ENCODE measurements at regions not wholly inside any gene's neighbourhood (a gene's known extent, or its start where the extent isn't known, plus 50 kb on each side); places are given as distances from the start of the nearest gene placed in this dataset.
"Not testable (repeated sequence)": the region's sequence is repeated elsewhere in the genome, so short reads cannot be mapped to it uniquely, and the experiment has no call there.

DNA sequence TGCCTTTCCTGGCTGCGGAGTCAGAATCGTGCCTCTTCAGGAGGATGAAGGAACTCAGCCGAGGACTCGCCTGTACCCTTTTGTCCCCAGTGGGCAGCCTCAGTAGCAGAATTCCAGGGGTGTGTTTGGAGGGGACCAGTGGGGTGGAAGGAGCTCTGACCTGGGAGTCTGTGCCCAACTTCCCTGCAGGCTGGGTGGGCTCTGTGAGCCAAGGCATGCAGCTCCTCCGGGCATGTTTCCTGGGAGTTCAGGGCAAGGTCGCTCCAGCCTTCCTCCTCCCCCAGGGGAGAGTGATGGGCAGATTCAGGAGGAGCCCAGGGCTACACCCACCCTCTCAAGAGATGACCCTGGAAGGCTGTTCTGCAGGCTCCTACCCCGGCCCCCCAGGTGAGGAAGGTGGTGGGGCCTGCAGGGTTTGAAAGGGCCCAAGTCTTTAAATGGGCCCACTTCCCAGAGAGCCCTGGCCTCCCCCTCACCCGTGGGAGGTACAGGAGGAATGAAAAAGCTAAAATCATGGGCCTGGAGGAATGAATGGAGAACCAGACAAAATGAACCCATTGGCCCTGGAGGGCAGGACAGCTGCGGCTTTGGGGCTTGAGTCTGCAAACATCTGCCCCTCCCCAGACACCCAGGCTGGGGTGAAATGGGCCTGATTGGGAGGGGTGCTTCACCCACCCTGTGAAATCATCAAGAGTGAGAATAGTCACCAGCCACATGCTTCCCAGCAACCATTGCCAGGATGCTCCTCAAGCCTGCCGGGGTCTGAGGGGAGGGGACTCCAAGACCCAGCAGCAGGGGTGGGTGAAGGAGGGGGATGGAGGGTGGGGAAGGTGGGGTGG is 77.6 kb upstream of the PMEPA1 start:
- DNase-seq (ENCODE audit: low read depth in 4 of 4, low spot score in 3 of 4) = no peak

GRCh38 chr20:57786304-57786932 is 76.6 kb upstream of the PMEPA1 start:
- no peak for DNase-seq (ENCODE audit: low read depth in 4 of 4, low spot score in 3 of 4)

DNA sequence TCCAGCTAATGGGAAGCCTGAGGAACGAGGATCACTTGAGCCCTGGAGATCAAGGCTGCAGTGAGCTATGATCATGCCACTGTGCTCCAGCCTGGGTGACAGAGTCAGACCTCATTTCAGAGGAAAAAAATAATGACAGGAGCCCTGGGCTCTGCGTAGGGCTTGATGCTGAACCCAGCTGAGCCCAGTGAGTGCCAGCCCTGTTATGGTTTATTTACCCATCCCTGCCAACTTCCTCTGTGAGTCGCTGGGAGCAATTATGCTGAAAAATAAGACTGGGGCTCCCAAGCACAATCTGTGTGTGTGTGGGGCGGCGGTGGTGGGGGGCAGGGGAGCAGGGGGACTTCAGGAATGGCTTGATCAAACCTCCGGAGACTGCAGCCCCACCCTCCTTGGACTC is 75.9 kb upstream of the PMEPA1 start:
- DNase-seq (ENCODE audit: low read depth in 4 of 4, low spot score in 3 of 4) = no peak

DNA sequence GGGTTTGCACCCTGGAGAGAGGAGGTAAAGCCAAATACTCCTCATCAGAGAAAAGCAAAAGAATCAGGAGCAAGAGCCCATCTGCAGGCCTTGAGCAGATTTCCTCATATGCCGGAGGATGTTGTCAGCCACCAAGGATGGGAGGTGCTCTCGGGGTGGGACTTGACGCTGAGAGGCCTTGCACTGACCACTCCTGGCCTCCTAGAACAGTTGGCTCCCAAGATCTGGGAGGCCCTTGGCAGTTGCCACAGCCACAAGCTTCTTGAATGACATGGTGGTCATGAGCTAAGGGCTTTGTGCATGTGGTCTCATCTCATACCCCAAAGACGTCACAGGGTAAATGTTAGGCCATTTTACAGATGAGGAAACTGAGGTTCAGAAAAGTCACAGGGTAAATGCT is 75.2 kb upstream of the PMEPA1 start:
- no peak for DNase-seq (ENCODE audit: low read depth in 4 of 4, low spot score in 3 of 4)

- no peak for DNase-seq (ENCODE audit: low read depth in 4 of 4, low spot score in 3 of 4)
These were observed 74.4 kb upstream of the PMEPA1 start for GRCh38 chr20:57783956-57784837.

- no peak for DNase-seq (ENCODE audit: low read depth in 4 of 4, low spot score in 3 of 4)
These were observed 73.4 kb upstream of the PMEPA1 start for GRCh38 chr20:57783196-57783595.

DNA sequence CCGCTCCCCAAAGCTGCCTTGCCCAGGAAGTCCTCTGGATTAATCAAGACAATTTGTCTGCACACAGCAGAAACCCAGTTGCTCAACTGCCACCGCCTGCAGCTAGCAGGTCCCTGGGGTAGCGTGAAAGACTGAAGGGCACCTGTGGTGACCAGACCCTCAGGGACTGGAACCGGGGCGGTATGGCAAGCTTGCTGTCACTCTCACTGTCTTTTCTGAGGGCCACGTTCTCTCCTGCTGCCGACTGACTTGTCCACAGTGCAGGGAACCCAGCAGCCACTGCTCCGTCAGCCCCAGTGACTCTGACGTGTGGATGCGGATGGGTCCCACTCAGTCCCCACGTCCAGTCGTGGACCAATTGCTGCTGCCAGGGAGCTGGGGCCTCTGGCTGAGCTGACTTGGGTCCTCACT is 72.8 kb upstream of the PMEPA1 start:
- no peak for DNase-seq (ENCODE audit: low read depth in 4 of 4, low spot score in 3 of 4)

- DNase-seq (ENCODE audit: low read depth in 4 of 4, low spot score in 3 of 4) = no peak
These were observed 72.1 kb upstream of the PMEPA1 start for GRCh38 chr20:57781901-57782300.

- no peak for DNase-seq (ENCODE audit: low read depth in 4 of 4, low spot score in 3 of 4)
These were observed 71.1 kb upstream of the PMEPA1 start for GRCh38 chr20:57780906-57781305.

DNA sequence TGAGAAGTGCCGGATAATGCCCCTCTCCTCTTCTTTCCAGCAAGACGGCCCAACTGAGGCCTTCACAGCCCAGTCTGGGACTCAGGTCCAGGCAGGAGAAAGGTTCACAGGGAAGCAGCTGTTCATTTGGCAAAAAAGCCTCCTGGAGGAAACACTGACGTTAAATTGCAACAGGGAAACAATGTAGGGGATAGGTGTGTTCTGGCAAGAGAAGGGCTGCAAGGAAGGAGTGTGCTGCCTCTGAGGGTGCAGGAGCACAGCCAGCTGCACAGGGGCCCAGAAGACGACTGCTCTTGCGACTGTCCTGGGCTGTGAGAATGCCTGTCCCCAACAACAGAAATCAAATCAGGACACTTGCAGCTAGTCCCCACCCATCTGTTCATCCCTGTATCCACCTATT is 70.6 kb upstream of the PMEPA1 start:
- DNase-seq (ENCODE audit: low read depth in 4 of 4, low spot score in 3 of 4) = no peak

- no peak for DNase-seq (ENCODE audit: low read depth in 4 of 4, low spot score in 3 of 4)
These were observed 69.7 kb upstream of the PMEPA1 start for GRCh38 chr20:57779401-57780003.

GRCh38 chr20:57777911-57778310 is 68.1 kb upstream of the PMEPA1 start:
- DNase-seq (ENCODE audit: low read depth in 4 of 4, low spot score in 3 of 4) = no peak

GRCh38 chr20:57774951-57775350 is 65.1 kb upstream of the PMEPA1 start:
- DNase-seq (ENCODE audit: low read depth in 4 of 4, low spot score in 3 of 4) = no peak

DNA sequence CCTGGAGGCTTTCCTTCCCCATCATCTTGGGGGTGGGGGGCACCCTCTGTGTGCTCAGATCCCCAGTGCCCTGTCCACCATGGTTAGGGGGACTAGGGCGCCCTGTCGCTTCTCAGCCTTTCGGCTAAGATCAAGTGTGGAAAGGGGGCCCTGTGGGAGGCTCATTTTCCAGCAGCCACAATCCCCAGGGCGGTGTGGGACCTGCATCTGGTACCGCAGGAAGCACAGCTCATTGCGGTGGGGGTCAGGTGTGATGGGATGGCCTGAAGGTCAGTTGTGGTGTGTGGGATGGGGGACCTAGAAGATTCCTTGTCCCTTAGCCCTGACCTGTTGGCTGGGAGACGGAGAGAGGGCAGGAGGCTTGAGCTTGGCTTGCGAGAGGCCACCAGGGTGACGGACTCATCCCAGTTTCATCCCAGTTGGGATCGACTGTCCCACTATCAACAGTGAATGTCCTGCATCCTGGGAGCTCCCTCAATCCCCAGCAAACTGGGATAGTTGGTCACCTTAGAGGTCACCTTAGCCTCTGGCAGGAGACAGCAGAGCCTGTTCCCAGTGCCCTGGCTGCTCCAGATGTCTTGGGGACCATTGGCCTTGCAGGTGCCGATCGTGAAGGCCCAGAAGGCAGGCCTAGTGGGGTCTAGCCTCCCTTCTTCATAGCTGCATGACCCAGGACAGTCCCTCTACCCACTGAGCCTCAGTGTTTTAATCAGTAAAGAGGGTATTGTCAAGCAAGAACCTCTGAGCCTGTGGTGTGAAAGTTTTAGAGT is 64.5 kb upstream of the PMEPA1 start:
- DNase-seq (ENCODE audit: low read depth in 4 of 4, low spot score in 3 of 4) = no peak

DNA sequence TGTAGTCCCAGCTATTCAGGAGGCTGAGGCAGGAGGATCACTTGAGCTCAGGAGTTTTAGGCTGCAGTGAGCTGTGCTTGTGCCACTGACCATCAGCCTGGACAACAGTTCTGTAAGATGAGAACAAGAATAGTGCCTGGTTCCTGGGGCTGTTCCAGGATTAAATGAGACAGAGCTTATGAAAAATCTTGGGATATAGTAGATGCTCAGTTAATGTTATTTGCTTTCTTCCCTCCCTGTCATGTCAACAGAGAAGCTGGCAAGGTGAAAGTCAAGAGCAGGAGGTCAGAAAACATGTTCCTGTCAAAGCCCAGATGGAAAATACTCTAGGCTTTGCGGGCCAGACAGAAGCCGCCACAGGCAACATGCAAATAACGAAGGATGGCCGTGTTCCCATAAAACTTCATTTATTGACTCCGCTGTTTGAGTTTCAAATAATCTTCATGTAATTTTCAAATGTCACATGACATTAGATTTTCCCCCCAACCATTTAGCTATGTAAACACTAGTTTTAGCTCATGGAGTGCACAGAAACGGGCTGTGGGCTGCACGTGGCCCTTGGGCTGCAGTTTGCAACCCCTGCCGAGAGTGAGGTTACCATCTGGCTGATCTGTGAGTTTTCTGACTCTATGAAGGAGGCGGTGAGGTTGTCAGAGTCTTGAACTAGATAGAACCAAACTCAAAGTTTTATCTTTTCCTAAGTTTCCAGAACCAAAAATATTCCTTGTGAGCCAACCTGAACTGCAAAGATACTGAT is 63.4 kb upstream of the PMEPA1 start:
- no peak for DNase-seq (ENCODE audit: low read depth in 4 of 4, low spot score in 3 of 4)

GRCh38 chr20:57772349-57772964 is 62.6 kb upstream of the PMEPA1 start:
- DNase-seq (ENCODE audit: low read depth in 4 of 4, low spot score in 3 of 4) = no peak

DNA sequence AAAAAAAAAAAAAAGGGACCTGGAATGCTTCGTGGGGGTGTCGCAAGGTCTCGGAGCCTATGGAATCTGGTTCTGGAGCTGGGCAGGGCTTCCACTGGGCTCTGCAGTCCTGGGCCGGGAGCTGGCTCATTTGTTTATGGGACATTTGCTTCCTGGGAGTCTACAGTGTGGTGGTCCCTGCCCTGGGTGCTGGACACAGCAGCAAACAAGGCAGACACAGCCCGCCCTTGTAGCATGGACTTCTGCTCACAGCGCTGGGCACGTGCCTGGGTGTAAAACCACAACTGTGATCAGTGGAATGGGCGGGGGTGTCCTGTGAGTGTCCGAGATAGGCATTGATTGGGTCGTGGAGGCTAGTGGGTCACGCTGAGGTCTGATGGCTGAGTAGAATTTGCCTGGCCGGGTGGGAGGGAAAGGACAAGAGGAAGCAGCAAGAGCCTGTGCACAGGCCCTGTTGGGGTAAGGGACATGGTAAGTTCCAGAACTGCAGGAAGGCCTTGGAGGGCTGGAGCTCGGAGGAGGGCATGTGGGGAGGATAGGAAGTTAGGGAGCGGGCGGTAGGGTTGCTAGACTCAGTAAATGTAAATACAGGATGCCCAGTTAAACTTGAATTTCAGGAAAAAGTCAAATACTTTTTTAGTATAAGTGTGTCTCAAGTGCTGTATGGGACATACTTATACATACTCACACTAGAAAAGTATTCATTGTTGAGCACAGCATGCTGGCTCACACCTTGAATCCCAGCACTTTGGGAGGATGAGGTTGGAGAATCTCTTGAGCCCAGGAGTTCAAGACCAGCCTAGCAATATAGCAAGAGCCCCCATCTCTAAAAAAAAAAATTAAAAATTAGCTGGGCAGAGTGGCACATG is 61.3 kb upstream of the PMEPA1 start:
- DNase-seq (ENCODE audit: low read depth in 4 of 4, low spot score in 3 of 4) = no peak

DNA sequence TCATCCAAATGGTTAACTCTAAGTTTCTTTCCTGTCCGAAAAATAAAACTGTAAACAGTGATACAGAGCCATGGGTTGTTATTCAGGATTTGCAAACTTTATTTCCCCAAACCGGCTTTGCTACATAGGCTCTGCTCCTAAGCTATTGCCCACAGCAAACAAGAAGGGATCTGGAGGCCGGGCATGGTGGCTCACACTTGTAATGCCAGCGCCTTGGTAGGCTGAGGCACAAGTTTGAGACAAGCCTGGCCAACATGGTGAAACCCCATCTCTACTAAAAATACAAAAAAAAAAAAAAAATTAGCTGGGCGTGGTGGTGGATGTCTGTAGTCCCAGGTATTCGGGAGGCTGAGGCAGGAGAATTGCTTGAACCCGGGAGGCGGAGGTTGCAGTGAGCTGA is 60.6 kb upstream of the PMEPA1 start:
- DNase-seq (ENCODE audit: low read depth in 4 of 4, low spot score in 3 of 4) = not testable (repeated sequence)

Measured in left renal pelvis (tissue), 4 donors.